ENCODE measurements at regions not wholly inside any gene's neighbourhood (a gene's known extent, or its start where the extent isn't known, plus 50 kb on each side); places are given as distances from the start of the nearest gene placed in this dataset.
A peak's percentile ranks its signal among the peaks of the same experiment; 100 is the strongest.
"Not testable (repeated sequence)": the region's sequence is repeated elsewhere in the genome, so short reads cannot be mapped to it uniquely, and the experiment has no call there.

GRCh38 chr2:205864491-205864890, 182.2 kb downstream of the NRP2 start:
- no peak overlapping the region for H3K4me3 ChIP-seq
- H3K36me3 ChIP-seq, result no peaks in the 10 kb centered on the region
- 90 to 93% methylated on average over 1 of the region's 1 CpG for WGBS, 2 donors
- DNase-seq, result no peak
- H3K27me3 ChIP-seq, result no peaks in the 10 kb centered on the region
- peaks cover 0 to 24% (median 19%) of the 10 kb centered on the region in 4 donors for H3K4me1 ChIP-seq
- H3K9me3 ChIP-seq, result no peaks in the 10 kb centered on the region
- TF ChIP-seq EP300 (IDR thresholded peaks at IDR 0.05) (no peak), CTCF (IDR thresholded peaks at IDR 0.05) (no peak), POLR2AphosphoS5 (IDR thresholded peaks at IDR 0.05) (no peak), POLR2A (IDR thresholded peaks at IDR 0.05) (no peak)
- peak overlapping the region in 1 of 4 donors; percentile 73 for H3K27ac ChIP-seq
- intact Hi-C loops (cut with DNase I), result no loop called here

GRCh38 chr2:205862761-205863160, 180.5 kb downstream of the NRP2 start:
- H3K27ac ChIP-seq; H3K36me3 ChIP-seq; H3K9me3 ChIP-seq; intact Hi-C loops (cut with DNase I); DNase-seq; H3K4me3 ChIP-seq; H3K27me3 ChIP-seq: not testable (repeated sequence)
- peaks cover 0 to 24% (median 19%) of the 10 kb centered on the region in 4 donors for H3K4me1 ChIP-seq
- 95 to 96% methylated on average over 4 of the region's 4 CpGs for WGBS, 2 donors

- no peak overlapping the region for H3K27ac ChIP-seq
- WGBS, 2 donors, result 78 to 81% methylated on average over 7 of the region's 7 CpGs
- no peak for DNase-seq
These were observed 178.6 kb downstream of the NRP2 start for GRCh38 chr2:205860885-205861284.

GRCh38 chr2:205860181-205860580, 177.9 kb downstream of the NRP2 start:
- no peak overlapping the region for H3K4me3 ChIP-seq
- intact Hi-C loops (cut with DNase I), result no loop called here
- no peaks in the 10 kb centered on the region for H3K9me3 ChIP-seq
- 69 to 77% methylated on average over 9 of the region's 9 CpGs for WGBS, 2 donors
- DNase-seq, result no peak
- no peak overlapping the region for H3K27ac ChIP-seq
- no peak for TF ChIP-seq POLR2A (IDR thresholded peaks at IDR 0.05)
- no peak for TF ChIP-seq CTCF (IDR thresholded peaks at IDR 0.05)
- no peak for TF ChIP-seq POLR2AphosphoS5 (IDR thresholded peaks at IDR 0.05)
- TF ChIP-seq EP300 (IDR thresholded peaks at IDR 0.05), result no peak
- no peaks in the 10 kb centered on the region for H3K27me3 ChIP-seq
- H3K36me3 ChIP-seq, result no peaks in the 10 kb centered on the region
- H3K4me1 ChIP-seq, result peaks cover 0 to 5% (median 2%) of the 10 kb centered on the region in 4 donors

More at GRCh38 chr2:205860885-205861284, 178.6 kb downstream of the NRP2 start:
- Histone ChIP-seq H3K36me3 (no peaks in the 10 kb centered on the region), H3K9me3 (no peaks in the 10 kb centered on the region), H3K27me3 (no peaks in the 10 kb centered on the region), H3K4me1 (peaks cover 0 to 12% (median 8%) of the 10 kb centered on the region in 4 donors), H3K4me3 (no peak overlapping the region)
- TF ChIP-seq CTCF (IDR thresholded peaks at IDR 0.05) (no peak), EP300 (IDR thresholded peaks at IDR 0.05) (no peak), POLR2AphosphoS5 (IDR thresholded peaks at IDR 0.05) (no peak), POLR2A (IDR thresholded peaks at IDR 0.05) (no peak)
- intact Hi-C loops (cut with DNase I), result no loop called here

GRCh38 chr2:205858881-205859441, 176.7 kb downstream of the NRP2 start:
- Histone ChIP-seq H3K27me3 (no peaks in the 10 kb centered on the region), H3K27ac (peak overlapping the region in 2 of 4 donors; percentile 14 to 34), H3K4me1 (no peaks in the 10 kb centered on the region), H3K9me3 (no peaks in the 10 kb centered on the region), H3K4me3 (no peak overlapping the region), H3K36me3 (no peaks in the 10 kb centered on the region)
- intact Hi-C loops (cut with DNase I), result no loop called here
- 55 to 64% methylated on average over 16 of the region's 16 CpGs for WGBS, 2 donors
- DNase-seq, result peak; percentile 68
- TF ChIP-seq POLR2AphosphoS5 (IDR thresholded peaks at IDR 0.05) (peak in 1 of 4 donors; percentile 27), POLR2A (IDR thresholded peaks at IDR 0.05) (no peak), CTCF (IDR thresholded peaks at IDR 0.05) (no peak), EP300 (IDR thresholded peaks at IDR 0.05) (no peak)

Data from sigmoid colon (tissue), 6 donors.